ENCODE measurements at regions not wholly inside any gene's neighbourhood (a gene's known extent, or its start where the extent isn't known, plus 50 kb on each side); places are given as distances from the start of the nearest gene placed in this dataset.

DNA sequence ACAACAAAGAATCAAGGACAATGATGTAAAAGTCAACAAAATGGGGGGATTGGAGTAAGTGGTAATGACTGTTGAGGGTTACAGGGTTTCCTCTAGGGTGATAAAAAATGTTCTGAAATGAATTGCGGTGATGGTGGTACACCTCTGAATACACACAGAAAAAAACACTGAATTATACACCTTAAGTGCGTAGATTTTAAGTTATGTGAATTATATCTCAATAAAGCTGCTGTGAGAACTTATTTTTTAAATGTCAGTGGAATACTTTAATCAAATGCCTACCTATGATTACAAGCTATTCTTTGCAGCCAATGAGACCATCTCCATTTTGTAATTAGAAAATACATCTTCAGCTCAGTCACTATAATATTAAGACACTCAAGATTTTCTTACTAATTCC is 53.5 kb downstream of the ZNF608 start:
- DNase-seq (ENCODE audit: low read depth, low spot score) = no peak

DNA sequence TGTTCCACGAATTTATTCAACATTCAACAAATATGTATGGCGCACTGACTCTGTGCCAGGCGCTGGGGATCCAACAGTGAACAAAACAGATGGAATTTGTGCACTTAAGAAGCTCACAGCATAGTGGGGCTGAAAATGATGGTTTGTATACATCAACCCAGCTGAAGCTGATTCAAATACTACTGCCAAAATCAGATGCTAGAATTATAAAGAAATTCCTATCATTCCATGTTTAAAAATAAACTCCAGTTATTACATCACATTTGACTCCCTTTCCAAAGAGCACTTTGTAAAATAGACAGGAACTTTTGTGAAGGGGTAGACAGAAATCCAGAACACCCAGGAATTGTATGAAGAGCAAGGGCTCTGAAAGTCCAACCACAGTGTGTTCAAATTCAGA is 54.1 kb downstream of the ZNF608 start:
- DNase-seq (ENCODE audit: low read depth, low spot score) = no peak

DNA sequence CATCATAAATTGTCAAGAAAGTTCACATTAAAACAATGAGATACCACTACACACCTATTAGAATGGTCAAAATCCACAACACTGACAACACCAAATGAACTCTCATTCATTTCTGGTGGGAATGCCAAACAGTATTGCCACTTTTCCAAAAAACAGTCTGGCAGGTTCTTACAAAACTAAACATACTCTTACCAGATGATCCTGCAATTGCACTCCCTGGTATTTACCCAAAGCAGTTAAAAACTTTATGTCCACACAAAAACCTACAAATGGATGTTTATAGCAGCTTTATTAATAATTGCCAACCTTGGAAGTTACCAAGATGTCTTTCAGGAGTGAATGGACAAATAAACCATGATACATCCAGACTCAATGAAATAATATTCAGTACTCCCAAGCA is 56.8 kb downstream of the ZNF608 start:
- no peak for DNase-seq (ENCODE audit: low read depth, low spot score)

DNA sequence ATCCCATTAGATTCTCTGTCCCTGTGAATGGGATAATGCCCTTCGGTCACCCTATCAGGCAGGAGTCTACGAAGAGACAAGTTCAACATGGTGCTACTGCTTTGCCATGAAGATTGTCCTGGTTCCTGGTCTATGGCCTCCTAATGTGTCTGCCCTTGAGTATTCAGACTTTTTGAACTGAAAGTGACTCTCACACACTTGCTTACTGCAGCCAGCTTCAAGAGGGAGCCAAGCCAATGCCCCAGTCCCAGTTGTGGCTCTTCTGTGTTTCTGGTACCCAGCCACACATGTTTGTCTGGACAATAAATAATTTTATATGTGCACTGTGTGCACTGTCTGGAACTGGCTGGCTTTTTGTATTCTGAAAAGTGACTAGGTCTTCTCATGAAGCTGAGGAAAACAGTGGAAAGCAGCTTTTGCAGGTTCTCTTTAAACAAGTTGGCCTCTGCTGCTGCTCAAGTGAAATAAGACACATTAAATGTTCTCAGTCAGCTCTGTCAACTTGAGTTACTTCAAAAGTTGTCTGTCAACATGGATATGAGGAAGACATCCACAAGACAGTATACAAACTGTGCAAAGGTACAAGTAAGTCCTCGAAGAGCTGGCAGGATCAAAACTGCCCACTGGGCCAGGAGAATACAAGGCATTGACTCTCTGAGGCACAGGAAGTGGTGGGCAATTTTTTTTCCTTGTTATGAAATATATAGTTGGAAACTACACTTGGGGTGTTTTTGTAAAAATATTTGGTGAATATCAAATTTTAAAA is 60.0 kb downstream of the ZNF608 start:
- DNase-seq (ENCODE audit: low read depth, low spot score) = no peak

DNA sequence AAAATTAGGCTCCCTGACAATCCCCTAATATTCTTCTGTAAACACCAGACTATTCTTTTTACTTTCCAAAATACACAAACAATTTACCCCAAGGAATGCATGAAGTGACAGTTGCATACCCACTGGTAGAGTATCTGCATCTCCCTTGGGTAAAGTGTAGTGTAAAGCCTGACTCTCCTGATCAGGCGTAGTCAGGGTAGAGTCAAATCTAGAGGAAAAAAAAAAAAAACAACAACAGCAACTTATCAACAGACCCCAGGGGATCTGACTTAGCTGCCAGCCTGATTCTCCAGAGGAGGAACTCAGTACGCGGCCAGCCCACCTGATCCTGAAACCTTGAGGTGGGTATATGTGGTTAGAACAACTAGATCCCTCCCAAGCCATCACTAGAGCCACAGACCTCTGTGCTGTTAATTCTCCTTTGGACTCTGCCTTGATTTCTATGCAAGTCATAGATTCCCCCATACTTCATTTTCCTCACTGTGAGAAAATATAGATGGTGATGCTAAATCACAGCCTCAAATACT is 61.0 kb downstream of the ZNF608 start:
- no peak for DNase-seq (ENCODE audit: low read depth, low spot score)

DNA sequence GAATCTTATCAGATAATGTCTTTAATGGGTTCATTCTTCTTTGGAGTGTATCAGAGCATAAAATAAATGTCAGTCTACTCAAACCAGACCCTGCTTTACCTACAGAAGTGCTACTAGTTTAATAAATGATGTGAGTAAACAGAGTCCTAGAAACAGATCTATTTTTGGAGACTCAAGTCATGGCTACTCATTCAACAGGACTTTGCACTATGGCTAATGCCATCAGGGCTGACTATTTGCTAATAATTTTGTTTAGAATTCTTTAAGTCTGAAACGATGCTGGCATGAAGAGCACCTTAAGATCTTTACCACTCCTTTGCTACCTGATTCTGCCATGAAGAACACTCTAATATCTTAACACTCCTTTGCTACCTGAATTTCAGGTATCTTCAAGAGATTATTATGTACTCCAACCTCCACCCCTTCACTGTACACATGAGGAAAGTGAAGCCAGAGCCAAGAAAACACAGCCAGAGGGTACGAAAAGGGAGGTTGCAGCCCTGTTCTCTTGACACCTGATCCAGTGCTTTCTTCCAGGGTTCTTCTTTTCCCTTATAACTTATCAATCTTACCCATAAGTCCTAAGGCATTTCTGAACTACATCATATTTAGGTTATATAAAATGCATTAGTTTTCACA is 62.4 kb downstream of the ZNF608 start:
- no peak for DNase-seq (ENCODE audit: low read depth, low spot score)

DNA sequence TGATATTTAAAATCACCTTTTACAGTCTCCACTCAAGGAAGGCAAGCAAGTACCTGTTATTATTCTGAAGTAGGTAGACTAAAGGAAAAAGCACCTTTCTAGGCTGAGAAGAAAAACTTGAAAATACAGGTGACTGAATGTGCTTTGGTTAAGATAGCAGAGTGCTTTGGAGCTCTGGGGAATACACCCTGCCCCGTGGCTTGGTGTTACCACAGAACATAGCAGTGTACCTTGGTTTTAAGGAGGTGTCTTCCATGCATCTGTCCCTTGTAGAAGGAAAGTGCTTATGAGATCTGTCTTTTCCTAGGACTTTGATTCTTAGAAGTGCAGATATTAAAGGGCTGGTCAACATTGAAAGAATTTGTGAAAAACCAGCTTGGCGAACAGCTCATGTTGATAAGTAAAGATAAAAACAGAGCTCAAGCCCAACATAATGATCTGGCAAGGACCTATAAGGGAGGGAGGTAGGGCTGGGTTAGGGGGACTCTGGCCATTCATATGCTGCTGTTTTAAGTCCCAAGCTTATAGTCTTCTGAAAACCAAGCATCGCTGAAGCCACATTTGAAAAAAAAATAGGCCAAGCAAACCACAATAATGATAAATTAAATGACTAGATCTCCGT is 66.8 kb downstream of the ZNF608 start:
- DNase-seq (ENCODE audit: low read depth, low spot score) = no peak

DNA sequence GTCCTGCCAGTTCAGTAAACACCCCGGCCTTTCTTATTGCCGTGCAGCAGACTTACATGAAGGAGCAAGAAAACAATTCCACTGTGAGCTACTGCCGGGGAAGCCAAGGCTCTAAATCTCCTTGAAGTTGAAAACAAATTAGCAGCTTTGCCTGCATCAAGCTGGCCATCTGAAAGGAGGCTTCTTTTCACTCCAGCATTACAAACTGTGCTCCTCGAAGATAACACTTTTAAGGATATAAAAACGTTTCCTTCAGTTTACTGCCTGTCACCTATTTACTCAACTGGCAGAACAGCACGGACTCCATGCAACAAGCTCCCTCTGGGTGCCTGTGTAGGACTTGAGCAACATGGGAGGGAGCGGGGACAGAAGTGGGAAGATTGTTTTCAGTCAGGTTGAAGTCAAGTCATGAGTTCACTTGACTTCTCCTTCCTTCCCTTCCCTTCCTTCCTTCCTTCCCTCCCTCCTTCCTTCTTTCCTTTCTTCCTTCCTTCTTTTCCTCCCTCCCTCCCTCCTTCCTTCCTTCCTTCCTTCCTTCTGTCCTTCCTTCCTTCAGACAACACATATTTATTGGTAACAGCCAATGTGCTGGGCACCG is 67.4 kb downstream of the ZNF608 start:
- no peak for DNase-seq (ENCODE audit: low read depth, low spot score)

DNA sequence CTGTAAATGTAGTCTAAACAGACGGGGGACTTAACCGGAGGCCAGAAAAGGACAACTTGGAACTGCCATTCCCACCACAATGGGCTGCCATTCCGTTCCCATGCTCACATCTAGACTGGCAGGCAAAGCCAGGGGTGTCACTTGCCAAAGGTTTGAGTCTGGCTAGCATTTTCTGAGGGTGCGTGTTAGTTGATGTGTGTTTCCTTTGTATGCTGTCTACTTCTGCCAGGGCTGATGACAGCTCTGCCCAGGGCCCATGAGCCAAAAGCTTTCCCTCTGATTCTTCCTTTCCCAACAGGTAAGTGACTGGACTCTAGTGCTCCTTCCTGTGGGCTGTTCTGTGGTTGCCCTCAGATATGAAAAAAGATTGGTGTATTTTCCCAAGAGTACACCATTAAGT is 68.0 kb downstream of the ZNF608 start:
- DNase-seq (ENCODE audit: low read depth, low spot score) = no peak

DNA sequence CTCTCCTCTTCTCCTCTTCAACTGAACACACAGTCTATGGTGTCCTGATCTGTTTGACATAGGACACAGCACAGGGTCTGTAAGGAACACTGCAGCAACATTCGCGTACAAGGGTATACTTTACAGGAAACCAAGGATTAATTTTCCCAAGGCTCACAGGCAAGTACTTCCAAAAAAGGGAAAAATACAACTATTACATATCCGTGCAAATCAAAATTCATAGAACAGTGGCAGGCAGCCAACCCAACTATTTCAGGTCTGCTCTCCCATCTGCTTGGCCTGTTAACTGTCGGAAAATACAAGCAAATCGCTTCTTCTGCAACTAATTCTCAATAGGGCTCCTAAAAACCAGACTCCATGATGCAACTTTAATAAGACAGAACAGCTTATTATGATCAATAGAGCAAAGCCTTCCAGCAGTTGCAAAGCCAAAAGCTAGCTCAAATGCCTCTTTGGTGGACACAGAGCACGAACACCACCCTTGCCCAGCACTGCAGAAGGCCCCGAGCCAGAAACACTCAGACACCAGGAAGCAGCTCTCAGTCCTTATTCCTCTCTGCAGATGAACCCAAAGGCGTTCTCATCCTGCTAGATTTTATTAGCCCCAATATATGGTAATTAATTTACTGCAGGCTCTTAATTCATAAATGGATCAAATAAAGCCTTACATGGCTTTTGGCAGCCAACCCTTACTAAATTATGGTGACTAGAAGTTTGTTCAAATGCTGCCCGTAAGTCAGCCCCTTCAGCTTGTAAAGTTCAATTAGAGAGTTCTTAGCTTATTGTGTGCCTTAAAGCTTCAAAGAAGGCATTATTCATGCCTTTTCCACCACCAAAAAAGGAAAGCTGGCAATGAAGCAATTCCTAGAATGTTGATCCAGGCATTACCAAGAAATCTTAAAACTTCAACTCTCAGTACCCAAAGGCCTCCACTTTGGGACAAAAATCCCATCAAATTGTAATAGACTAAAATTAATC is 68.8 kb downstream of the ZNF608 start:
- DNase-seq (ENCODE audit: low read depth, low spot score) = no peak

DNA sequence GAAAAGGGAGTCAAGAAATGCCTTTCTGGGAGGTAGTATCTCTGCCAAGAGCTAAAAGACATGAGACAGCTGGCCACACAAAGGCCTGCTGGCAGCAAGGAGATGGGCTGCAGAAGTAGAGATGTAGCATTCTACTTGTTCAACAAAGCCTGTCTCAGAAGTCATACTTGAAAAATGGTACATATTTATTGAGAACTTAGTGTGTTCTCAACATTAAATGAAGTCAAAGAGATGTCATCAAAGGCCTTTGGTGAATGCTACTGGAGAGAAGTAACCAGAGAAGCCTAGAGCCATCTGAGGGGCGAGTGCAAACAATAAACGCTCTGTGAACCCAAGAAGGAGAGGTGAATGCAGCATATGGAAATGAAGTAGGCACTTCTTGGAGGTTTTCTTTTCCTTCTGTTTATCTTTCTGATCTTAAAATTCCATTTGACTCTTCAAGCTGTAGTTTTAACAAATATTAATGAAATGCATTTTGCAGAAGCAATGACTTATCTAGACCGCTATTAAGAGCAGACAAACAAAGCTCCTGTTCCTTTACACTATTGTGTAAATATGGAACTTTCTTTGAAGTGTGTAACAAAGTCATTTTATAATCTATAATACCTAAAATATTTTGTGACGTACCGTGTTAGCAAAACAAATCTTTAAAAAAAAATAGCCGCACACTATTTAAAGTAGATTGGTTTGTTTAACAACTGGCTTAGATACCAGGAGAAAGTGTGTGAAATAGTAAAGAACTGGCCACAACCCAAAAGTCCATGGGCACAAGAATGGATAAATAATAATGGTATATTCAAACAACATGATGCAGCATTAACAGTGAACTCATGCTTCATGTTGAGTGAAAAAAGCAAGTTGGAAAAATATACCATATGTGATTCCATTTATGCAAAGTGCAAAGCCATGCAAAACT is 70.2 kb downstream of the ZNF608 start:
- DNase-seq (ENCODE audit: low read depth, low spot score) = no peak

DNA sequence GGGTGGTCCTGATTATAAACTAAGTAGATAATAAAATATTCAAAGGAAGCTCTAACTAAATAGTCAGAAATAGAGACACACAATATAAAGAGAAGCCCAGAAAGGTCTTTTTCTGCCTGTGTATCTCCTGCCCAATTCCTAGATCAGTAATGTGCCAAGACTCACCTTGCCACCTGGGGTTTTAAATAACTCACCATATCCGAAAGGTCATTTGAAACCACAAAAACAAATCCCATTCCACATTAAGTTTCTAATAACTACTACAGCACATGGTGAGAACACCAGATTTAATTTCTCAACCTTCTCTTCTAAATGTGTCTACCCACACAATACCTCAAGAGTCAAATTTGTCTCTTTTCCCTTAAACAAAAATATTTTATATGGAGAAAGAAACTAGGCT is 75.2 kb downstream of the ZNF608 start:
- DNase-seq (ENCODE audit: low read depth, low spot score) = no peak

DNA sequence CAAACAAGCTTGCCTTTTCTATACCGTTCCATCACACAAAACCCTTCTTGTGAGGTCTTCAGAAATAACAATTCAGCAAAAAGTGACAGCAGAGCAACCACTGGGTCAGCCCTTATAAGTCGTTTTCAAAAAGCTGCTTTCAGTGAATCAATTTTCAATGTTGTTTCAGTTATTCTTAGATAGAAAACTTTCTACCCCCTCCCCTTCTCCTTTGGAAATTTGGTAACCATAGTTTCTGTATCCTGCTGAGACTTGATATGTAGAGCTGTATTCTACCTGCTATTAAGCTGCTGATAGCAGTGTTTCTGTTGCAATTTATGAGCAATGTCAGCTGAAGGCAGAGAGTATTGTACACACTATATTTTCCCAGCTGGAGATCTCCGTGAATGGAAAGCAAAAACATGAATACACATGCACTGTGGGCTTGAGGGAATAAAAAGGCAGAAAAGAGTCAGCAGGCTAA is 75.7 kb downstream of the ZNF608 start:
- DNase-seq (ENCODE audit: low read depth, low spot score) = no peak

DNA sequence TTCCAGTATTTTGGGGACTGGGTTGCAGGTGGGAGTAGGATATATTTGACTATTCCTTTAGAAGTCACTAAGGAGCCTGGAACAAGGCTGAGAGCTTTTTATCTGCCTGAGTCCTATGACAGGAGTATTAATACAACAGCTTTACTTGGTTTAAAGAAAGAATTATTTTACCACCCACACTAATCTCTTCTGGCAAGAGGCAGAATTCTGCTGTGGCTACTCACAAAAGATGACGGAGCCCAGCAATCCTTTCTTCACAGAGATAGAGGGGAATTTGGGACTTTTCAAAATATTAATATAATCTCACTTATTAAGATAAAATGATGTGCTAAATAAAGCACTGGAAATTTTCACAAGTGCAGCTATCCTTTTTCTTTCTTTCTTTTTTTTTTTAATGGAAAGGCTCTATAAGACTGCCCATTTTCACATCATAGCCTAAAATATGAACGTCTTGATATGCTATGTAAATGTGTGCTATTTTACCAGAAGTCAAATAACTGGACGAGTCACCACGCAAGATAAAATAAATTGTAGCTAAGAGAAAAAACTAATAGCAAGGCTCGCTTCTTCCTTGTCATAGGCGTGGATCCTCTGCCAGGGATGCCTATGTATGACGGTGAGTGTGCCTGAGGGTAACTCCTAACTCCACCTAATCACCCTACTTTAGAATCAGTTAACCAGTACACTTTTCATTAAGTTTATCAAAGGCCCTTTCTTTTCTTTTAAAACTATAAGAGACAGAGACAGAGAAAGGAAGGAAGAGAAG is 76.3 kb downstream of the ZNF608 start:
- no peak for DNase-seq (ENCODE audit: low read depth, low spot score)

DNA sequence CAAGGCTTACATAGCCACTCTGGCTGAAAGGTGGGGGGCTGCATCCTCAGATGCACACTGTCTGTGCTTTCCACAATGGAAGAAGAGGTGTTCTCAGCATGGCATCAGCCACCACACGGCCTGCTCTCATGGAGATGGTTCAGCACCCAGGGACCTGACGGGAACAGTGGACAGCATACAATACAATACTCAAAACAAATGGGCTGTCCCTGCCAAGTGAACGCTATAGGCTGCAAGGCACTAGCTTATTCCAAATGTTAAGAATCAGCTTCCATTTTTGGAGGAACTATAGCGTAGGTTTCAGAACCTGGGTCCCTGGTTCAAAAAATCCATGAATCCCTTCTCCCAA is 77.2 kb downstream of the ZNF608 start:
- DNase-seq (ENCODE audit: low read depth, low spot score) = no peak

DNA sequence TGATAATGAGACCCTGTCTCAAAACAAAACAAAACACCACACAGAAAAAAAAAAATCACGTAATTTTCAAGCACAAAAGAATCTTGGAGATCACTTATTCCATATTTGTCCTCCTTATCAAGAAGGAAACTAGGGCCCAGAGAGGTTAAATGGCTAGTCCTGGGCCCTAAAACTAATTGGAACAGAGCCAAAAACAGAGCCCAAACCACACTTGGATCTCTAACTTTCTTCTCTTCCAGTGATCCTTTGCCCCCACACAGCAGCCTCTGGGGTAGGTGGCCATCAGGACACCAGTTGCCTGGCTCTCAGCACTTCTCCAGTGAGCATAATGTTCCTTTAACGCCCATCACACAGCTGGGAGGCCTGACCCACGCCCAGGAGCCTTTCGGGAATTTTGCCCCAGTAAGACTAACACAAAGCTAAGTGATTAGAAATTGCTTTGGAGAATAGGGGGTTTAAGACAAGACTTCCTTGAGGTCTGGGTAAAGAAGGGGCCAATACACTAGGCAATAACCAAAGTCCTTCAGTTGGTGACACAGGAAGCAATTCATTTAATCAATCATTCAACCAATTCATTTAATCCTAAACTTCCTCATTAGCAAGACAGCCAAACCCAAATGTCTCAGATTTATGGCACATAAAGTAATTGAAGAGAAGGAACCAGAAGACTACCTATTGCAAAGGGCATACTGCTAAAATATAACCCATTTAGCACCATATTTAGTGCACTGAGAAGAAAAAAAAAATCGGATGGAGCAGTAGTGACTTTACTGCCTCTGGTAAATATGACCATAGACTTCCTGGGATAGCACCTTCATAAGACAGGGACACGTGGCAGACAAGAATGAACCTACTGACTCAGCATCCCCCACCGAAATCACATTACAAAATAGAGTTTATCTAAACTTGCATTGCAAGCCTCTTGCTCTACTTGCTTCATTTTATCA is 77.8 kb downstream of the ZNF608 start:
- no peak for DNase-seq (ENCODE audit: low read depth, low spot score)

DNA sequence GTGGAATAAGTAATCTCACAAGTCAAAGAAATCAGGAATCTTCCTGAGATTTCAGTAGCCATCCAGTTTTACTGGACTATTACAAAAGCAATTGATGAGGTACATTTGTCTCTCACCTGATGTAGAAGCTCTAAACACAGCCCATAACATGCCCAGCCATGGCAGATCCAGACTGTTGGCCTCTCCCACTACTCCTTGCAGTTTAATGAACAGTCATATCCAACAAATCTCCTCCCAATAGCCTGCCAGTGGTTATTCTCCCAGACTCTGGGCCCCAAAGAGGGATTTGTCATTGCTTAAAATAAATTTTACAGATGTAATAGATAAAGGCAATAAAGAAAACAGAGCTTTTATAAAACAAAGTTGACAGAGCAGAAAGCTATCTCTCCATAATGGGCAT is 80.8 kb downstream of the ZNF608 start:
- no peak for DNase-seq (ENCODE audit: low read depth, low spot score)

DNA sequence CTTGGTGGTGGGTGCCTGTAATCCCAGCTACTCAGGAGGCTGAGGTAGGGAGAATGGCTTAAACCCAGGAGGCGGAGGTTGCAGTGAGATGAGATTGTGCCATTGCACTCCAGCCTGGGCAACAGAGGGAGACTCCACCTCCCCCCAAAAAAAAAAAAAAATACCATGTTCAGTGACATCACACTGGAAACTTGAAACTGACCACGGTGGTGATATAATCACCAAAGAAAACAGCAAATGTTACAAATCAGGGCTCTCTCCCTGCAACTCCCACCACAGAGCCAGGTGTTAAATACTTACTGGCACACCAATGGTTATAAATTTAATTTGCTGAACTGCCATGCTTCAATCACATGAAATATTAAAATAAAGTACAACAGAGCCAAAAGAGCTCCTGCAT is 81.4 kb downstream of the ZNF608 start:
- no peak for DNase-seq (ENCODE audit: low read depth, low spot score)

Measured in smooth muscle cell of the brain vasculature (primary cell).